HS-5 (cell line): ENCODE measurements at regions not wholly inside any gene's neighbourhood (a gene's known extent, or its start where the extent isn't known, plus 50 kb on each side); places are given as distances from the start of the nearest gene placed in this dataset.

Experiments used
- DNase-seq: peaks from one replicate; pipeline ENCODE4 v3.0.0-alpha.2; 2012; ENCODE audit warnings: low read depth

DNA sequence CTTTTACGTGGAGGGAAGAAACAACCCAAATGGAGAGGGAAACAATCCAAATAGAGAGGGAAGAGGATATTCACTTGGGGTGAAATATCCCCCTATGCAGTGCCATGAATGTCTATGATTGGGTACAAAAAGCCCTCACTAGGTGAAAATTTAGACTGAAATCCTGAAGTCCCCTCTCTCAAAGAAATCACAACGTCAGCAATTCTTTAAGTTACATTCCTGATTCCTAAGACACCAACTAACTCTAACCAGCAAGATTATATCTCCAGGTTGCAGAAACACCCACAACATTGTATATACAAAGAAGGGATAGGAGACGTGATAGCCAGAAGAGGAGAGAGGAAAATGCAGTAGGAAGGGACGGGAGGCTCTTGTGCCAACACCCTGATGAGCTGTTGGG, 374.3 kb downstream of the DCAF12L2 start:
- no peak for DNase-seq

DNA sequence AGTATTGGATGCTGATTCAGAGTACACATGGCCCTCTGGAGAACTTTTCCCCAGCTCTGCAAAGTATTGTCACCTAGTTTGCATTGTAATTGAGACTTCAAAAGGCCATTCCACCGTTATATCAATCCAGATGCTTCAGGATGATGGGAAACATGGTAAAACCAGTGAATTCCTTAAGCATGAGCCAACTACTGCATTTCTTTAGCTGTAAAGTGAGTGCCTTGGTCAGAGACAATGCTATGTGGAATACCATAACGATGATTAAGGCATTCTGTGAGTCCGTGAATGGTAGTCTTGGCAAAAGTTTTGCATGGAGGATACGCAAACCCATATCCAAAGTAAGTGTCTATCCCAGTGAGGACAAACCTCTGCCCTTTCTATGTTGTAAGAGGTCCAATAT, 355.2 kb downstream of the DCAF12L2 start:
- DNase-seq = peak; percentile 31

DNA sequence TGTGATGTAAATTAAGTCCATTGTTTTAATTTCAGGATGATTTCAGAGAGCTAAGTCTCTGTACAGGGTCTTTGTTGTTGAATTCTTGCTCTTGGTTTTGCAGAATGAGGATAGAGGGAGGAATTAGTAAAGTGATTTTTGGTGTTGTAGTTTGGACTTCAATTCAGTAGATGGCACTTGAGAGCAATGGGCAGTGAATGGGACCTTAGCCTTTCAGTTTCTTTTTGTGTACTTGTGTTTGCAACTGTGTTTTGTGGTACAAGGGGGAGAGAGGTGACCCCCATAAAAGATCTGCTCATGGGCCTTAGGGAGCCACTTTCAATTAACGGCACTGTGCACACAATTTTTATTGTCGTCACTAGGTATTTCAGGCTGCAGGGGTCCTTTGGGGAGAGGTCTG, 340.0 kb downstream of the DCAF12L2 start:
- DNase-seq = no peak

DNA sequence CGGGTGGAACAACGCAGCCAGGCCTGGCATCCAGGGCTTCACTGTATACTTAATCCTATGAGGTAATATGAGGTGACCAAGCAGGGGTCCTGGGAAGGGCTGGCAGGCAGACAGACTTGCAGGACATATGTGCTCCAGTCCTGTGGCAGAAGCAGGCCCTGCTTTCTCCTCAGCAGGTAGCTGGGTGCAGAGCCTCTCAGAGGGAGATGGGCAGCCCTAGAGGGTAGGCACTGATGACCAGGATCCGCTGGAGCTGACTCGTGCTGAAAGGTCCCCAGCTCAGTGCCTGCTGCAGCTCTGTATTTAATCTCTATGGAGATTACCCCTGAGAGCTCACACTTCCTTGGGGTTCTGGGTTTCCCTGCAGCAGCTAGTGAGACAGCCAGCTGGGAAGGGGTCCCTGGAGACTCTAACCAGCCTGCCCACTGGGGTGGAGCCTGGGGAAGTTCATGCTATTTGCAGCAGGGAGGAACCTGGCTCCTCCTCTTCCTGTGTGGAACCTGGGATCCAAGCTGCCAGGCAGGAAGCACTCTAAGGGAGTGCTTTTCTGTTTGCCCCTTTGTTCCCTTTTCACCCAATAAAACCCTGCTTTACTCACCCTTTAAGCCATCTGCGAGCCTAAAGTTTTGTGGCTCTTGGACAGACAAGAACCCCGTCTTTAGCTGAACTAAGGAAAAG, 339.2 kb downstream of the DCAF12L2 start:
- no peak for DNase-seq

DNA sequence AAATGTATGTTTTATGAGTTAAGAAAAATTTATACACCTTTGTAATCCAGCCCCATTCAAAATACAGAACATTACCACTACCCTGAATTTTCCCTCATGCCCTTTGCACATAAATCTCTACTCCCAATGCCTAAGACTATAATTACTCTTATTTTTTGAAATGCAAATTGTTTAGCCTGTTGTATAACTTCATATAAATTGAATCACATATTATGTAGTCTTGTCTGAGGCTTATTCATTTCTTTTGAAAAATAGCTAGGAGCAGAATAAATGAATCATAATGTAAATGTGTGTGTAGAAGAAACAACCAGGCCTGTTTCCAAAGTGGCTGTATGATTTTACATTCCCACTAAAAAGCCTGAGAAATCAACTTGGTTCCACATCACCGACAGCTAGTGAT, 319.8 kb downstream of the DCAF12L2 start:
- DNase-seq = no peak

DNA sequence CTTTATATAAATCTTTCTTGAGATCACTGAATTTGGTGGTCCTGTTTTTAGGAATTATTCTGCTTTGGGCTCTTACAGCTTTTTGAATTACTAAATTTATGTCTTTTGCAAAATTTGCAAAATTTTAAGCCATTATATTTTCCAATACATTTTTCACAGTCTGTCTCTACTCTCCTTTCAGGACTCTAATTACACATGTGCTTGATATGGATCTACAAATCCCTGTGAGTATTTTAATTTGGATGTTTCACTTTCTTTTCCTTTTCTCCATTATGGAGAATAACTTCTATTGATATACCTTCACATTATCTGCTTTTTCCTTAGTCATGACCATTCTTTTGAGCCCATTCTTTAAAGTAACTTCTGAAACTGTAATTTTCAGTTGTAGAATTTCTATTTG, 315.4 kb downstream of the DCAF12L2 start:
- no peak for DNase-seq

DNA sequence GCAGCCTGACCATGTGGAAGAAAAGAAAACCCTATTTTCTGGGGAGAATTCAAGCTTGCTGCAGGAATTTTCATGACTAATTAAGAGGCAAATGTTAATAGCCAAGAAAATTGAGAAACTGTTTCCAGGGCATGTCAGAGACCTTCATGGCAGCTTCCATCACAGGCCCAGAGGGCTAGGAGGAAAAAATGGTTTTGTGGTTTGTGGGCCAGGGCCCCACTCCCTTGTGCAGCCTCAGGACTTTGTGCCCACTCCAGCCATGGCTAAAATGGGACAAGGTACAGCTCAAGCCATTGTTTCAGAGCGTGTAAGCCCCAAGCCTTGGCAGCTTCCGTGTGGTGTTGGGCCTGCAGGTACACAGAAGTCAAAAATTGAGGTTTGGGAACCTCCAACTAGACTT, 282.9 kb downstream of the DCAF12L2 start:
- DNase-seq = no peak

DNA sequence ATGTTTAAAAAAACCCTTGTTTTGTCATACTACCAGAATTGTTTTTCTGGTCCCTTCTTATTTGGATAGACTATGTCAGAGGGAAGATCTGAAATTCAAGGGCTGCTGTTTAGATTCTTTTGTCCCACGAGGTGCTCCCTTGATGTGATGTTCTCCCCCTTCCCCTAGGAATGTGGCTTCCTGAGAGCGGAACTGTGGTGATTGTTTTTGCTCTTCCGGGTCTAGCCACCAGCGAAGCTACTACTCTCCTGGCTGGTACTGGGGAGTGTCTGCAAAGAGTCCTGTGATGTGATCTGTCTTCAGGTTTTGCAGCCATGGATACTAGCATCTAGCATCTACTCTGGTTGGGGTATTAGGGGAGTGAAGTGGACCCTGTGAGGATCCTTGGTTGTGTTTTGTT, 271.1 kb downstream of the DCAF12L2 start:
- no peak for DNase-seq

DNA sequence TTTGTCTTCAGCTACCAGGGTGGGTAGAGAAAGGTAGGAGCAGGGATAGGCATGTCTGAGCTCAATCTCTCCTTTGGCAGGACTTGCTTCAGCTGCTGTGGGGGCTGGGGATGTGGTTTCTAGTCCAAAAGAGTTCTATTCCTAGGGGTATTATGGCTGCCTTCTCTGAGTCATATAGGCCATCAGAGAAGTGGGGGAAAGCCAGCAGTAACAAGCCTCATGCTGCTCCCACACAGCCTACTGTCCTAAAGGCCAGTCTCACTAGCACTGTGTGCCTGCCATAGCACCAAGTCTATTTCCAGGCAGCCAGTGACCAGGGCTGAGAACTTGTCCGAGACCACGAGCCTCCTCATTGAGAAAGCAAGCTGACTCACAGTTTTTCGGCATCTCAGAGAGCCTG, 270.6 kb downstream of the DCAF12L2 start:
- no peak for DNase-seq

DNA sequence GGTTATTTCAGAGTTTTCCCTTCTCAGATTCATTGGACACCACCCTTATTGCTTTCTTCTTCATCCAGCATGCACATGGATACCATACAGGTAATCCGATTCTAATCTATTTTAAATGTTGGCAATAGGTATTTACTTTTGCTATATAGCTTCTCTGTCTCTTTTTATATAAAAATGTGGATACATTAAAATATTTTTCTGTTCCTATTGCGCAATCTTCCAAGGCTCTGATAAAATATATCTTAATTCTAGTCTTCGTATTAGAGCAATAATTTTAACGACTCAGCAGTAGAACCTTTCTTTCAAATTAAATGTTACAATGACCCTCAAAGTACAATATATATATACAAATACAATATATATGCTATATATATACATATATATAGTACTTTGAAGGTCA, 239.8 kb downstream of the DCAF12L2 start:
- no peak for DNase-seq

DNA sequence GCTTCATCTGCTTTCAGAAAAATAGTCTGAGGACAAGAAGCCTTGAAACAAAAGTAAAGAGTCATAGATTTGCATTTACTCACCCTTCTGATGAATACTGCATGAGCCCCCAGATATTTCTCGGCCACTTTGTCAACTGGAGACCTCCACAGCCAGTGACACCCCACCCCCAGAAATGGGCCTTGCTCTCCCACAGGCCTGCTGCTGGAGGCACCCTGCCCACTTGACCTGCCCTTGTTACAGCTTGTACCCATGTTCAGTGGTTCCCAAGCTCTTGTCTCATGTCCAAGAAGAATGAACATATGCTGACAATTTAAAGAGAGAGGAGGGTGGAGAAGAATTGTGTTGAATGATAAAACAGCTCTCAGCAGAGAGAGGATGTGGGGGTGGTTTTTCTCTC, 225.1 kb downstream of the DCAF12L2 start:
- no peak for DNase-seq

DNA sequence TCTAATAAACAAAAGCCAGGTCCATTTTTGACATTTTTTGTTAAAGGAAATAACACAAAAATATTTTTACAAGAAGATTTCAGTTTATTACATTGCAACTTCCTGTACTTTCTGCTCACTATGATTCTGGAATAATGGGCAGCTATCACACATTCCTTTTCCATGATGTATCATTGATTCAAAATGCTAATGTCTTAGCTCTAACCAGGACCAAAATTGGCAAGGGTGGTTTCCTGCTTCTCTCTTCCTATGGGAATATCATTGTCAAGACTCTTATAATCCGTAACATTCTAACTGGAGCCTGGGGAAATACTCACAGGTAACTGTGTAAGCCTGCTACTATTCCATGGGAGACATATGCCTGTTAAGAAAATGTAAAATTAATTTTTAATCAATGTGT, 218.6 kb downstream of the DCAF12L2 start:
- DNase-seq = peak; percentile 16

DNA sequence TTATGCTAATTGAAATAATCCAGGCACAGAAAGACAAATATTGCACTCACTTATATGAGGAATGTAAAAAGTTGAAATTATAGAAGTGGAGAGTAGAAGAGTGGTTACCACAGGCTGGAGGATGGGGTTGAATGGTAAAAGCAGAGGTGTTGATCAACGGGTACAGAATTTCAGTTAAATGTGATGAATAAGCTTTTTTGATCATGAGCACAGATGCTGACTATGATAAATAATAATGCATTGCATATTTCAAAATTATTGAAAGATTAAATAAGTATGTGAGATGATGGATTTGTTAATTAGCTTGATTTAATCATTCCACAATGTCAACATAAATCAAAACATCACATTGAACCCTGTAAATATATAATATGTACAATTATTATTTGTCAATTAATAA, 213.1 kb downstream of the DCAF12L2 start:
- no peak for DNase-seq

DNA sequence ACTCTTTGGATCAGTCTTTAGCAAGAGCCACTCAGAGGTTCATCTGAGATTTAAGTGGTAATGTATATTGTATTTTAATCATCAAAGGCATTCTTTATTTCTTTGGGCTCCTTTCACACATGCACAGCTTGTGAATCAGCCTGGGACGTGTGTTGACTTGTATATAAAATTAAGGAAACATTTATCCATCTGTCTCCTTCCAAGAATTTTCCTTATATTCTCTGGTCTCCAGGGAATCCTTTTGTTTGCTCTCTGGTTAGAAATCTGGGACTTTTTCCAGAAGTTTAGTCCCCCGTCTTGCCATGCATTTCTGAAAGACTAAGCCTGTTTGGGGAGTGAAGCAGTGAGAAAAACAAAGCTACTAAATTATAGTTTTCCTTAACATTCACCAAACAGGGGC, 212.3 kb downstream of the DCAF12L2 start:
- DNase-seq = peak; percentile 0

DNA sequence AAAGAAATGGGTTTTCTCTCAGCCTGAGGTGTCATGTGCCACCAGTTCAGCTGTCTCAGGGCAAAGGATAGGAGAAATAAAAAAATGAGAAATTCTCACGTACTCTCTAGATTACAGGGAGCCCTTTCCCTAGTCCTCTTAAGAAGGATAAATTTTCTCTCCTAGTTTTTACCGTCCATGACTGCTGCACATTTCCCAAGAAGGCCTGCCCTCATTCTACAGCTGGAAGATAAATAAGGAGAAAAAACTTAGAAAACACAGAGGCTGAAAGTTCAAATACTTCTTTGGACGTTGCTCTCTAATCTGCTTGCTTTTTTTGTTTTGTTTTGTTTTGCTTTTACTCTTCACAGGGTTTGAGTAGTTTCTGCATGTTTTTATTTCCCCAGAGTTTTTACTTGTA, 211.9 kb downstream of the DCAF12L2 start:
- no peak for DNase-seq

DNA sequence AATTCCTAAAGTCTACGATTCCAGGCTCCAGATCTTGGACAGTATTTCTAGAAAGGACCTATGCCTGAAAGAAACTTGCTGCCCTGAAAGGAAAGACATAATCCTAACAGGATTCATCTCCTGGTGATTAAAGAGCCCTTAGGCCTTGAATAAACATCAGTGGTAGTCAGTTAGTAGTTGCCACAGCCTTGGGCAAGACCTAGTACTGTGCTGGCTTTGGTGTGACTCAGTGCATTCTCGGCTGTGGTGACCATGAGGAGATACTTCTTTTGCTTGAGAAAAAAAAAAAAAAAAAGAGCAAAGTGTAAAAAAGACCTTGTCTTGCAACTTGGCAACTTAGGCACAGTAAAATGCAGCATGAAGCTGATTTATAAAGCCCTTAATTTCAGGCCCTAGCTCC, 188.2 kb downstream of the DCAF12L2 start:
- DNase-seq = no peak

DNA sequence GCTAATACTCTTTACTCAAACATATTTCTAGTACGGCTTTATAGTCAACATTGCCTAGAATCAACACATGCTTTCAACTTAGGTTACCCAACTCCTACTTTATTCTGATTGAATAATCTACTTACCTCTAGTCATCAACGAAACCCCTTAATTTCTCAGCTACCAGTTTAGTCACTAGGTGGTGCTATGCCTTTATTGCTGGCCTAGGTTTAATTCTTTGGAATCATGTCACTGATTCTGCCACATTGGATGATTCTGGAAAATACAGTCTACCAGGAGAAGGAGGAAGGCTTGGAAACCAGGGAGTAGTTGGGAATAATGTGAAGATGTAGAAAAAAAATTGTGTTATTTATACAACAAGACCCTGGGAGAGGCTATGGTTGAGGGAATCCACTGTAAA, 167.7 kb downstream of the DCAF12L2 start:
- DNase-seq = no peak

DNA sequence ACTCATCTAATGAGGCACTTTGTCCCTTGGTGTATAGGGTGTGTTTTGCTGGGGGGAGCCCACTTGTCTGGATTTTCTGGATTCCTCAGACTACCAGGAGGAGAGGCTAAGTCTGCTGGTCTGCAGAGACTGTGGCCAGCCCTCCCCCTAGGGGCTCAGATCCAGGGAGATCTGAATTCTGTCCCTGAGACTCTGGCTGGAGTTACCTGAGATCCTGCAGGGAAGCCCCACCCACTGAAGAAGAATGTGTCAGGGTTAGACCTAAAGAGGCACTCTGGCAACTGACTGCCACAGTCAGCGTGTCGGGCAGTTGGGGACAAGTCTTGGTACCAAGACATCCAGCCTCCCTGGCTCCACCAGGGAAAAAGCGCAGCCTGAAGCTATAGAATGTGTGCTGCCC, 138.9 kb downstream of the DCAF12L2 start:
- no peak for DNase-seq

DNA sequence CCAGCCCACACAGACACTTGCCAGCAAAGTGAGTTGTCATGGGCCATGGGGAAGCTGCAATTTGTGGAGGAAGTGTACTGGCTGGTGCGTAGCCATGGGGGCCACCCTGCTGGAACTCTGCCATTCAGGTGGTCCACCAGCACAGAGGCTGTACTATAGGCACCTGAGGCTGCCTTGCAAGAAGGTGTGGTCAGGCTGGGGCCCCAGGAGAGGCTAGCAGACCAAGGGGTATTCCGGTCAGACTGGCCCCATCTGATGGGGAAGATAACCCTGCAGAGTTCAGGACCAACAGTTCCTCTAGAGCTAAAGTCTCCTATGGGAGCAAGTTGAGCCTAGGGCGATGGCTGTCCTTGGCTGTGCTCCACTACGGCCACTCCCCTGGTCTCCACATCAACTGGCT, 136.1 kb downstream of the DCAF12L2 start:
- DNase-seq = no peak

DNA sequence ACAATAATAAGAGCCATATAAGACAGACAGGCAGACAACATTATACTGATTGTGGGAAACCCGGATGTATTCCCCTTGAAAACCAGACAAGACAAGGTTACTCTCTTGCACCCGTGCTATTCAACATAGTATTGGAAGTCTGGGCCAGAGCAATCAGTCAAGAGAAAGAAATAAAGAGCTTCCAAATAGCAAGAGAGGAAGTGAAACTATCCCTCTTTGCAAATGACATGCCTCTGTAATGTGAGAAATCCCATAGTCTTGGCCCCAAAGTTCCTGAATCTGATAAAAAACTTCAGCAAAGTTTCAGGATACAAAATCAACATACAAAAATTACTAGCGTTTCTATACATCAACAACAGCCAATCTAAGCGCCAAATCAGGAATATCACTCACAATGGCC, 102.1 kb downstream of the DCAF12L2 start:
- DNase-seq = no peak

DNA sequence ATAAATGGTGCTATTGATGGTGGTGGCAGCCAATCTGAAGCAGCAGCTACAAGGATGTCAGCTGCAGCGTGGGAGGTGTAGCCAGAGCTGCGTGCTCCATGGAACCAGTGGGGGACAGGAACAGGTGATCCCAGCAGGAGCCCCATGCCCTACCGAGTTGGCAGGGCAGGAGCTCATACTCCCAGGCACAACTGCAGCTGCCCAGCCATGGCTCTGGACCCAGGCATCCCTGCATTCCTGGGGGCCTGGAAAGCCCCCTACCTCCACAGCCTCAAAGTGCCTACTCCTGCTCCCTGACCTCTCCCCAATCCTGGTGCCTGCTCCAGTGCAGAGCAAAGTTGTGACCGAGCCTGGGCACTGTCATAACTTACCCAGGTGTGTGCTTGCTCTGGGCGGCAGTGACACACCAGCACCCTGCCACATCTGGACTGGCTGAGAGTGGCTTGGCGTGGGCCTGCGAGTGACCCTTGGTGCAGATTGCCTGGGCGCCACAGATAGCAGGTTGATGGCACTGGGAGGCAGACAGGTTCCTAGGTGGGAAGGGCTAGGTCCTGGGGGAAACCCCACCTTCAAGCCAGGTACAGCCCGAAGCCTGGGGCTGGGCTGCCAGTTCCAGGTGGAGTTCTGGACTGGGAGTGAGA, 101.1 kb downstream of the DCAF12L2 start:
- no peak for DNase-seq

DNA sequence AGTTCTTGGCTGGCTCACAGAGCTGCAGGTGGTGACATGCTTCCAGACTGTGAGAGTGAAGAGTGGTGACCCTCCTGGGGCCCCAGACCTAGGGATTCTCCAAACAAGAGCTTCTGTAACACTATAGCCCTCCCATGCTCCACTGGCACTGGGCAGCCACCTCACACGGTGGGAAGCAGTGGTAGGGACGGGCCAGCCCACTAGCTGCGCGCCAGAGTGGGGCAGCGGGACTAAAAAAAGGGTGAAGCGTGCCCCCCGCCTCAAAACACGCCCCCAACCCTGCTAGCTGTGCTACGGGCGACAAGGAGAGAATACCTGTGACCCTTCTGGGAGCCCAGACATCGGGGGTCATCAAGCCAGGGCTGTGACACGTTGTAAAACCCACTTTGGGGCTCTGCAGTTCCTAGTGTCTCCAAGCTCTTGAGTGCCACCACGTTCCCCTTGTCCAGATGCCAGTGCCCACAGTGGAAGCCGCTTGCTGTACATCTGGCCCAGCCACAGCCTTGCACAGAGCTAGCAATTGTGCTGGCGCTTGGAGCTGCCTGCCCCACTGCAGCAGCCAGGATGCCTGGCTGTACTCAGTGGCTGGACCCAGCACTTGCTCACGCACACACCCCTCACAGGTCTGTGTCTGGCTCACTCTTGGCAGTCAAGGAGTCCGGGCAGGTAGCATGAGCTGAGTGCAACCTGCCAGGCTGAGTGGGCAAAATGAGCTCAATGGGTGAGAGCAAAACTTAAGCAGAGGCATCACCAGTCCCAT, 100.0 kb downstream of the DCAF12L2 start:
- no peak for DNase-seq
